HepG2 (cell line): ENCODE measurements at regions not wholly inside any gene's neighbourhood (a gene's known extent, or its start where the extent isn't known, plus 50 kb on each side); places are given as distances from the start of the nearest gene placed in this dataset.

ENCODE experiments used
- ARHGAP35 ChIP-seq: sonication (generic); formaldehyde crosslinking; IDR thresholded peaks from 2 replicates; pipeline ENCODE4 v1.9.0; 2022; ENCODE audit warnings: mild to moderate bottlenecking, inconsistent platforms, moderate library complexity, missing genetic modification reagents, borderline replicate concordance
- ELF1 ChIP-seq: sonication (generic); formaldehyde crosslinking; IDR thresholded peaks from 2 replicates; pipeline ENCODE4 v1.4.0; 2020; ENCODE audit warnings: missing genetic modification reagents
- MIXL1 ChIP-seq: IDR thresholded peaks from 2 replicates; pipeline ENCODE4 v1.6.1; 2016
- MLLT10 ChIP-seq: sonication (generic); formaldehyde crosslinking; IDR thresholded peaks from 2 replicates; pipeline ENCODE4 v1.4.0; 2020; ENCODE audit warnings: missing genetic modification reagents
- NKX3-1 ChIP-seq: sonication (generic); formaldehyde crosslinking; IDR thresholded peaks from 2 replicates; pipeline ENCODE4 v1.5.0; 2020; ENCODE audit warnings: missing genetic modification reagents
- PAF1 ChIP-seq: IDR thresholded peaks from 2 replicates; pipeline ENCODE4 v1.6.1; 2016; ENCODE audit warnings: missing genetic modification reagents, missing compliant biosample characterization
- RFXANK ChIP-seq: IDR thresholded peaks from 2 replicates; pipeline ENCODE4 v1.6.1; 2016
- SIX4 ChIP-seq: sonication (generic); formaldehyde crosslinking; IDR thresholded peaks from 2 replicates; pipeline ENCODE4 v1.4.0; 2020; ENCODE audit warnings: missing genetic modification reagents
- SMARCC2 ChIP-seq: fragments of 450-650 bp; IDR thresholded peaks from 2 replicates; pipeline ENCODE4 v1.6.1; 2017; ENCODE audit warnings: antibody characterized with exemption, mild to moderate bottlenecking
- TBL1XR1 ChIP-seq: fragments of 150-350 bp; IDR thresholded peaks from 2 replicates; pipeline ENCODE4 v1.6.1; 2014; ENCODE audit warnings: borderline replicate concordance, low read length; ENCODE audit not compliant: partially characterized antibody
- ZFP41 ChIP-seq: sonication (generic); formaldehyde crosslinking; IDR thresholded peaks from 2 replicates; pipeline ENCODE4 v1.4.0; 2020; ENCODE audit warnings: mild to moderate bottlenecking, missing genetic modification reagents, borderline replicate concordance
- ZFY ChIP-seq: sonication (generic); formaldehyde crosslinking; IDR thresholded peaks from 2 replicates; pipeline ENCODE4 v1.4.0; 2020; ENCODE audit warnings: missing genetic modification reagents
- ZNF224 ChIP-seq: sonication (generic); formaldehyde crosslinking; IDR thresholded peaks from 2 replicates; pipeline ENCODE4 v1.5.0; 2020; ENCODE audit warnings: mild to moderate bottlenecking, missing genetic modification reagents
- ZNF33B ChIP-seq: sonication (generic); formaldehyde crosslinking; IDR thresholded peaks from 2 replicates; pipeline ENCODE4 v1.5.1; 2020; ENCODE audit warnings: mild to moderate bottlenecking, missing genetic modification reagents
- ZNF510 ChIP-seq: sonication (generic); formaldehyde crosslinking; IDR thresholded peaks from 2 replicates; pipeline ENCODE4 v1.4.0; 2020; ENCODE audit warnings: low read depth, mild to moderate bottlenecking, missing genetic modification reagents
- ZNF577 ChIP-seq: sonication (generic); formaldehyde crosslinking; IDR thresholded peaks from 2 replicates; pipeline ENCODE4 v1.4.0; 2020; ENCODE audit warnings: mild to moderate bottlenecking, low read depth, missing genetic modification reagents, borderline replicate concordance
- ZNF776 ChIP-seq: sonication (generic); formaldehyde crosslinking; IDR thresholded peaks from 2 replicates; pipeline ENCODE4 v1.4.0; 2020; ENCODE audit warnings: mild to moderate bottlenecking, missing genetic modification reagents
- ZNF841 ChIP-seq: sonication (generic); formaldehyde crosslinking; IDR thresholded peaks from 2 replicates; pipeline ENCODE4 v1.8.1; 2023; ENCODE audit warnings: missing genetic modification reagents, borderline replicate concordance
- TF ChIP-seq, protein P1 (sequence below): sonication (generic); formaldehyde crosslinking; IDR thresholded peaks from 2 replicates; pipeline ENCODE4 v1.5.0; 2020; ENCODE audit warnings: mild to moderate bottlenecking, missing genetic modification reagents, moderate library complexity
- TF ChIP-seq, protein P2 (sequence below): fragments of 450-650 bp; IDR thresholded peaks from 2 replicates; pipeline ENCODE4 v1.6.1; 2017; ENCODE audit warnings: mild to moderate bottlenecking

DNA sequence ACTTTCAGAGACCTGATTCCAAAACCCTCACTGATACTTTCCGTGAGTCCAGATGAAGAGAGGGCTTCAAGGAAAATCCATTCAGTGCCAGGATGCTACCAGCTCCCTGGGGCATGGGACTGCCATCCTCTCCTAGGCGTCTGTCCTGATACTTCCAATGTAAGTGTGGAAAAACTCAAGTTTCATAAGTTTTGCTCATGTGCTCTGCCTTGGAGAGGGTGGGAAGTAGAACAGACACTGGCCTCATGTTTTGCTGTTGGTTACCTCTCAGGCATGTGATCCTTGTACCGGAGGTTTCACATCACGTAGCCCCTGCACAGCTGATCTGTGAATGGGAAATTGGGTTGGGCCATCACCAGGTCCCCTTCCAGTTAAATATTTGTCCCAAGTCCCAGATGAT is 517.1 kb downstream of the RPS24 start (continued):
- TF ChIP-seq, protein P1, sequence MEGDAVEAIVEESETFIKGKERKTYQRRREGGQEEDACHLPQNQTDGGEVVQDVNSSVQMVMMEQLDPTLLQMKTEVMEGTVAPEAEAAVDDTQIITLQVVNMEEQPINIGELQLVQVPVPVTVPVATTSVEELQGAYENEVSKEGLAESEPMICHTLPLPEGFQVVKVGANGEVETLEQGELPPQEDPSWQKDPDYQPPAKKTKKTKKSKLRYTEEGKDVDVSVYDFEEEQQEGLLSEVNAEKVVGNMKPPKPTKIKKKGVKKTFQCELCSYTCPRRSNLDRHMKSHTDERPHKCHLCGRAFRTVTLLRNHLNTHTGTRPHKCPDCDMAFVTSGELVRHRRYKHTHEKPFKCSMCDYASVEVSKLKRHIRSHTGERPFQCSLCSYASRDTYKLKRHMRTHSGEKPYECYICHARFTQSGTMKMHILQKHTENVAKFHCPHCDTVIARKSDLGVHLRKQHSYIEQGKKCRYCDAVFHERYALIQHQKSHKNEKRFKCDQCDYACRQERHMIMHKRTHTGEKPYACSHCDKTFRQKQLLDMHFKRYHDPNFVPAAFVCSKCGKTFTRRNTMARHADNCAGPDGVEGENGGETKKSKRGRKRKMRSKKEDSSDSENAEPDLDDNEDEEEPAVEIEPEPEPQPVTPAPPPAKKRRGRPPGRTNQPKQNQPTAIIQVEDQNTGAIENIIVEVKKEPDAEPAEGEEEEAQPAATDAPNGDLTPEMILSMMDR (CRISPR knock-in tag): no peak
- TF ChIP-seq SIX4 (CRISPR knock-in tag): 0 out of 2 replicates have a peak, but pooled peaks have one; percentile 27
- TF ChIP-seq ZNF33B (CRISPR knock-in tag): no peak
- TF ChIP-seq NKX3-1: peak; percentile 97
- no peak for TF ChIP-seq ZNF224 (CRISPR knock-in tag)
- no peak for TF ChIP-seq RFXANK
- TF ChIP-seq MIXL1 (CRISPR knock-in tag): peak; percentile 75; the same call in 1 of the 2 replicates
- no peak for TF ChIP-seq TBL1XR1
- no peak for TF ChIP-seq PAF1
- no peak for TF ChIP-seq ZNF776 (CRISPR knock-in tag)
- TF ChIP-seq MLLT10 (CRISPR knock-in tag): no peak
- peak; percentile 85 for TF ChIP-seq ZNF510
- TF ChIP-seq, protein P2, sequence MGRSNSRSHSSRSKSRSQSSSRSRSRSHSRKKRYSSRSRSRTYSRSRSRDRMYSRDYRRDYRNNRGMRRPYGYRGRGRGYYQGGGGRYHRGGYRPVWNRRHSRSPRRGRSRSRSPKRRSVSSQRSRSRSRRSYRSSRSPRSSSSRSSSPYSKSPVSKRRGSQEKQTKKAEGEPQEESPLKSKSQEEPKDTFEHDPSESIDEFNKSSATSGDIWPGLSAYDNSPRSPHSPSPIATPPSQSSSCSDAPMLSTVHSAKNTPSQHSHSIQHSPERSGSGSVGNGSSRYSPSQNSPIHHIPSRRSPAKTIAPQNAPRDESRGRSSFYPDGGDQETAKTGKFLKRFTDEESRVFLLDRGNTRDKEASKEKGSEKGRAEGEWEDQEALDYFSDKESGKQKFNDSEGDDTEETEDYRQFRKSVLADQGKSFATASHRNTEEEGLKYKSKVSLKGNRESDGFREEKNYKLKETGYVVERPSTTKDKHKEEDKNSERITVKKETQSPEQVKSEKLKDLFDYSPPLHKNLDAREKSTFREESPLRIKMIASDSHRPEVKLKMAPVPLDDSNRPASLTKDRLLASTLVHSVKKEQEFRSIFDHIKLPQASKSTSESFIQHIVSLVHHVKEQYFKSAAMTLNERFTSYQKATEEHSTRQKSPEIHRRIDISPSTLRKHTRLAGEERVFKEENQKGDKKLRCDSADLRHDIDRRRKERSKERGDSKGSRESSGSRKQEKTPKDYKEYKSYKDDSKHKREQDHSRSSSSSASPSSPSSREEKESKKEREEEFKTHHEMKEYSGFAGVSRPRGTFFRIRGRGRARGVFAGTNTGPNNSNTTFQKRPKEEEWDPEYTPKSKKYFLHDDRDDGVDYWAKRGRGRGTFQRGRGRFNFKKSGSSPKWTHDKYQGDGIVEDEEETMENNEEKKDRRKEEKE: no peak
- TF ChIP-seq ZNF841 (CRISPR knock-in tag): peak; percentile 84; the same call in 1 of the 2 replicates
- no peak; the same call in 1 of the 2 replicates for TF ChIP-seq ARHGAP35 (CRISPR knock-in tag)
- TF ChIP-seq SMARCC2: no peak
- TF ChIP-seq ELF1: peak; percentile 10; the same call in 1 of the 2 replicates
- TF ChIP-seq ZNF577 (CRISPR knock-in tag): no peak
- no peak for TF ChIP-seq ZFP41 (CRISPR knock-in tag)
- TF ChIP-seq ZFY (CRISPR knock-in tag): no peak; the same call in 1 of the 2 replicates
